Breast epithelium (tissue), 3 donors: ENCODE measurements at regions not wholly inside any gene's neighbourhood (a gene's known extent, or its start where the extent isn't known, plus 50 kb on each side); places are given as distances from the start of the nearest gene placed in this dataset.

ENCODE experiments used
- CTCF ChIP-seq, 3 donors: fragments of 450-650 bp; IDR thresholded peaks; one replicate each; pipeline ENCODE4 v1.5.1; 2016 to 2017; ENCODE audit warnings: antibody characterized with exemption in 3 of 3, mild to moderate bottlenecking in 3 of 3, moderate library complexity in 3 of 3
- POLR2A ChIP-seq: fragments of 450-650 bp; IDR thresholded peaks from one replicate; pipeline ENCODE4 v1.6.1; 2016; ENCODE audit warnings: antibody characterized with exemption, mild to moderate bottlenecking, moderate library complexity
- POLR2AphosphoS5 ChIP-seq, 3 donors: sonication (generic); formaldehyde crosslinking; IDR thresholded peaks; one replicate each; pipeline ENCODE4 v1.6.1; 2017; ENCODE audit warnings: antibody characterized with exemption in 3 of 3

GRCh38 chr4:117533501-117533900 is 448.1 kb upstream of the TRAM1L1 start:
- no peak for TF ChIP-seq CTCF (IDR thresholded peaks at IDR 0.05)
- TF ChIP-seq POLR2A, result no peak
- no peak for TF ChIP-seq POLR2AphosphoS5 (IDR thresholded peaks at IDR 0.05)
